Gastroesophageal sphincter (tissue), 4 donors: ENCODE measurements at regions not wholly inside any gene's neighbourhood (a gene's known extent, or its start where the extent isn't known, plus 50 kb on each side); places are given as distances from the start of the nearest gene placed in this dataset.

Experiments used
- ATAC-seq: fragments of 150-250 bp; one replicate; pipeline ENCODE4 v1.9.1; 2016; ENCODE audit warnings: mild to moderate bottlenecking, moderate library complexity
- H3K27ac ChIP-seq, 4 donors: fragments of 200-600 bp; sonication (generic) in 3 of 4; 1 replicate in 3 of 4; 2 replicates in 1 of 4; pipeline ENCODE4 v1.5.1; 2016 to 2019
- H3K27me3 ChIP-seq: fragments of 200-600 bp; sonication (generic); one replicate; pipeline ENCODE4 v1.5.1; 2019
- H3K36me3 ChIP-seq, 2 donors: fragments of 200-600 bp; sonication (generic); one replicate each; pipeline ENCODE4 v1.5.1; 2019; ENCODE audit warnings: control low read depth in 1 of 2
- H3K4me1 ChIP-seq, 3 donors: fragments of 200-600 bp; sonication (generic); 1 replicate in 2 of 3; 2 replicates in 1 of 3; pipeline ENCODE4 v1.5.1; 2016 to 2019; ENCODE audit warnings: control low read depth in 2 of 3
- H3K4me3 ChIP-seq, 2 donors: fragments of 200-600 bp; sonication (generic); one replicate each; pipeline ENCODE4 v1.5.1; 2019; ENCODE audit warnings: mild to moderate bottlenecking in 1 of 2, moderate library complexity in 1 of 2
- H3K9me3 ChIP-seq, 3 donors: fragments of 200-600 bp; sonication (generic); one replicate each; pipeline ENCODE4 v1.5.1; 2017 to 2019; ENCODE audit warnings: control low read depth in 2 of 3
- EP300 ChIP-seq: sonication (generic); formaldehyde crosslinking; IDR thresholded peaks from one replicate; pipeline ENCODE4 v1.6.1; 2017; ENCODE audit warnings: antibody characterized with exemption, mild to moderate bottlenecking
- POLR2A ChIP-seq, 2 donors: fragments of 450-650 bp; IDR thresholded peaks; one replicate each; pipeline ENCODE4 v1.6.1; 2017; ENCODE audit warnings: antibody characterized with exemption in 2 of 2, mild to moderate bottlenecking in 2 of 2, moderate library complexity in 1 of 2
- POLR2AphosphoS5 ChIP-seq: sonication (generic); formaldehyde crosslinking; IDR thresholded peaks from one replicate; pipeline ENCODE4 v1.6.1; 2017; ENCODE audit warnings: antibody characterized with exemption
- WGBS, 2 donors: methylation state at CpG; one replicate each; pipeline ENCODE4 v1.1.5; 2018; ENCODE audit warnings: low coverage in 1 of 2; 5-methylcytosine and 5-hydroxymethylcytosine counted together
- TF ChIP-seq, protein P1 (sequence below), 4 experiments: fragments of 200-600 bp in 2 of 4; fragments of 450-650 bp in 2 of 4; sonication (generic) in 1 of 4; IDR thresholded peaks; one replicate each; pipeline ENCODE4 v1.5.1; 2017 to 2019; ENCODE audit warnings: antibody characterized with exemption in 4 of 4, mild to moderate bottlenecking in 2 of 4, moderate library complexity in 2 of 4

- 60 to 85% methylated on average over 1 of the region's 1 CpG for WGBS, 2 donors
Measured at GRCh38 chr6:113489952-113490746, 367.0 kb upstream of the MARCKS start.

GRCh38 chr6:113491376-113491775, 365.8 kb upstream of the MARCKS start:
- peaks cover 0 to 14% (median 3%) of the 10 kb centered on the region in 3 donors for H3K4me1 ChIP-seq
- no peaks in the 10 kb centered on the region for H3K9me3 ChIP-seq
- ATAC-seq: no peak
- TF ChIP-seq, protein P1, sequence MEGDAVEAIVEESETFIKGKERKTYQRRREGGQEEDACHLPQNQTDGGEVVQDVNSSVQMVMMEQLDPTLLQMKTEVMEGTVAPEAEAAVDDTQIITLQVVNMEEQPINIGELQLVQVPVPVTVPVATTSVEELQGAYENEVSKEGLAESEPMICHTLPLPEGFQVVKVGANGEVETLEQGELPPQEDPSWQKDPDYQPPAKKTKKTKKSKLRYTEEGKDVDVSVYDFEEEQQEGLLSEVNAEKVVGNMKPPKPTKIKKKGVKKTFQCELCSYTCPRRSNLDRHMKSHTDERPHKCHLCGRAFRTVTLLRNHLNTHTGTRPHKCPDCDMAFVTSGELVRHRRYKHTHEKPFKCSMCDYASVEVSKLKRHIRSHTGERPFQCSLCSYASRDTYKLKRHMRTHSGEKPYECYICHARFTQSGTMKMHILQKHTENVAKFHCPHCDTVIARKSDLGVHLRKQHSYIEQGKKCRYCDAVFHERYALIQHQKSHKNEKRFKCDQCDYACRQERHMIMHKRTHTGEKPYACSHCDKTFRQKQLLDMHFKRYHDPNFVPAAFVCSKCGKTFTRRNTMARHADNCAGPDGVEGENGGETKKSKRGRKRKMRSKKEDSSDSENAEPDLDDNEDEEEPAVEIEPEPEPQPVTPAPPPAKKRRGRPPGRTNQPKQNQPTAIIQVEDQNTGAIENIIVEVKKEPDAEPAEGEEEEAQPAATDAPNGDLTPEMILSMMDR (IDR thresholded peaks at IDR 0.05): no peak
- TF ChIP-seq POLR2A (IDR thresholded peaks at IDR 0.05) (no peak), POLR2AphosphoS5 (no peak), EP300 (no peak)
- H3K36me3 ChIP-seq: no peaks in the 10 kb centered on the region
- H3K4me3 ChIP-seq: no peak overlapping the region
- no peak overlapping the region for H3K27ac ChIP-seq
- no peaks in the 10 kb centered on the region for H3K27me3 ChIP-seq
- WGBS, 2 donors: 78 to 86% methylated on average over 3 of the region's 3 CpGs

More at GRCh38 chr6:113489952-113490746, 367.0 kb upstream of the MARCKS start:
- H3K36me3 ChIP-seq: no peaks in the 10 kb centered on the region
- peaks cover 0 to 8% (median 3%) of the 10 kb centered on the region in 3 donors for H3K4me1 ChIP-seq
- H3K27me3 ChIP-seq: no peaks in the 10 kb centered on the region
- H3K4me3 ChIP-seq: no peak overlapping the region
- H3K27ac ChIP-seq: no peak overlapping the region
- no peaks in the 10 kb centered on the region for H3K9me3 ChIP-seq
- ATAC-seq: no peak
- TF ChIP-seq EP300 (no peak), POLR2A (IDR thresholded peaks at IDR 0.05) (no peak), POLR2AphosphoS5 (no peak)
- TF ChIP-seq, protein P1 (IDR thresholded peaks at IDR 0.05): no peak

GRCh38 chr6:113493991-113494390, 363.2 kb upstream of the MARCKS start:
- no peak for ATAC-seq
- TF ChIP-seq POLR2AphosphoS5 (no peak), EP300 (no peak), POLR2A (IDR thresholded peaks at IDR 0.05) (no peak)
- TF ChIP-seq, protein P1 (IDR thresholded peaks at IDR 0.05): no peak
- peaks cover 0 to 13% (median 3%) of the 10 kb centered on the region in 3 donors for H3K4me1 ChIP-seq
- no peak overlapping the region for H3K27ac ChIP-seq
- 87 to 100% methylated on average over 2 of the region's 2 CpGs for WGBS, 2 donors
- no peak overlapping the region for H3K4me3 ChIP-seq
- no peaks in the 10 kb centered on the region for H3K27me3 ChIP-seq
- no peaks in the 10 kb centered on the region for H3K36me3 ChIP-seq
- no peaks in the 10 kb centered on the region for H3K9me3 ChIP-seq

DNA sequence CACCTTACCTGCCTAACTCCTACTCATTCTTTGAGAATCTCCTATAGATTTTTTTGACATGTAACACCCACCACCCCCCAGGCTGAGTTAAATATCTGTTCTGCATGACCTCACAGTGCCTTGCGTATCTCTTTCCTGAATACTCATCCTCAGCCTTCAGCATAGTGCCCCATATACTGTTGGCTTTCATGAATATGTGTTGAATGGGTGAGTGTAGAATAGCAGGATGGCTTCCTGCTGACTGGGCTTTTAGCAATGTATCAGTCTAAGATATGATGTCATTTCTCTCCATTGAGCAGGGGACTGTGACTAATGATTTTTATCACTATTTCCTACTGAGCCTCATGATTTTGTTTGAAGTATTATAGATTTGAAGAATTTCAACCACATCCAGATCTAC, 361.6 kb upstream of the MARCKS start:
- H3K9me3 ChIP-seq: no peaks in the 10 kb centered on the region
- no peak for ATAC-seq

More for the DNA sequence above, 361.6 kb upstream of the MARCKS start:
- Histone ChIP-seq H3K4me1 (peaks cover 0 to 8% (median 0%) of the 10 kb centered on the region in 3 donors), H3K27me3 (no peaks in the 10 kb centered on the region), H3K4me3 (no peak overlapping the region), H3K36me3 (no peaks in the 10 kb centered on the region), H3K27ac (no peak overlapping the region)
- TF ChIP-seq POLR2A (IDR thresholded peaks at IDR 0.05): no peak
- TF ChIP-seq EP300: no peak
- TF ChIP-seq, protein P1 (IDR thresholded peaks at IDR 0.05): no peak
- no peak for TF ChIP-seq POLR2AphosphoS5
- 100% methylated on average over 1 of the region's 1 CpG; no CpG with 5 or more reads in 1 of the 2 donors for WGBS, 2 donors
